ENCODE measurements at regions not wholly inside any gene's neighbourhood (a gene's known extent, or its start where the extent isn't known, plus 50 kb on each side); places are given as distances from the start of the nearest gene placed in this dataset.

GRCh38 chr7:110609336-110609735 is 481.6 kb upstream of the LRRN3 start:
- no peaks in the 10 kb centered on the region for H3K9me3 ChIP-seq
- intact Hi-C loops (cut with DNase I; ENCODE audit: low total_unique reads), result no loop called here
- DNase-seq, result no peak
- no peaks in the 10 kb centered on the region for H3K27me3 ChIP-seq
- no peak overlapping the region for H3K4me3 ChIP-seq
- H3K36me3 ChIP-seq, result no peaks in the 10 kb centered on the region
- no peak for TF ChIP-seq CTCF (IDR thresholded peaks at IDR 0.05)
- no peak overlapping the region for H3K27ac ChIP-seq
- no peaks in the 10 kb centered on the region for H3K4me1 ChIP-seq

DNA sequence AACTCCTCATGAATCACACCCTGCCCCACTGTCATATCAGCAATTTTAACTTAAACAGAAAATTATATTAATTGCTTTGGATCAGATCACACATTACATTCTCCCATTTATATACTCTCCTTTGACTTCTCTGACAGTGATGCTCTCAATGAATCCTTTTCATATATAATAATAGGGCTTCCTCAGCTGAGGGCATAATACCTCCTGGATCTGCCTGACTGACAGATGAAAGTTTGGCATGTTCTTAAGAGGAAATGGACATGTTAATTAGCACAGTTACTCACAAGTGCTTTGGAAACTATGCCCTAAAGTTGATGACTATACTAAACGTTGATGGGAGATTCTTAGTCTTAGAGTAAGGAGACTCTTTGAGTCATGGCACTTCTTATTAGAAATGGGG is 478.2 kb upstream of the LRRN3 start:
- H3K4me3 ChIP-seq, result no peak overlapping the region
- no peaks in the 10 kb centered on the region for H3K4me1 ChIP-seq
- no peak for TF ChIP-seq CTCF (IDR thresholded peaks at IDR 0.05)
- H3K27ac ChIP-seq, result no peak overlapping the region
- no peaks in the 10 kb centered on the region for H3K27me3 ChIP-seq
- no peaks in the 10 kb centered on the region for H3K36me3 ChIP-seq
- H3K9me3 ChIP-seq, result no peaks in the 10 kb centered on the region
- intact Hi-C loops (cut with DNase I; ENCODE audit: low total_unique reads), result no loop called here
- no peak for DNase-seq

Data from tibial artery (tissue), 4 donors.